GM19395 (cell line): ENCODE measurements at regions not wholly inside any gene's neighbourhood (a gene's known extent, or its start where the extent isn't known, plus 50 kb on each side); places are given as distances from the start of the nearest gene placed in this dataset.

Experiments used
- ATAC-seq: cut with Tn5 transposase; IDR thresholded peaks from one replicate; pipeline ENCODE4 v1.9.1; 2021; ENCODE audit warnings: mild to moderate bottlenecking, moderate library complexity; ENCODE audit not compliant: unreplicated experiment

- no peak for ATAC-seq
These were observed 527.2 kb downstream of the SLITRK1 start for GRCh38 chr13:83355041-83355440.

DNA sequence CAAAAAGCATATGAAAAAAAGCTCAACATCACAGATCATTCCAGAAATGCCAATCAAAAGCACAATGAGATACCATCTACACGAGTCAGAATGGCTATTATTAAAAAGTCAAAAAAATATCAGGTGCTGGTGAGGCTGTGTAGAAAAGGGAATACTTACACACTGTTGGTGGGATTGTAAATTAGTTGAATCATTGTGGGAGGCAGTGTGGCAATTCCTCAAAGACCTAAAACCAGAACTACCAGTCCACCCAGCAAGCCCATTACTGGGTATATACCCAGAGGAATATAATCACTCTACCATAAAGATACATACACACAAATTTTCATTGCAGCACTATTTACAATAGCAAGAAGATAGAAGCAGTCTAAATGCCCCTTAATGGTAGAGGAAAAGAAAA is 529.9 kb downstream of the SLITRK1 start:
- ATAC-seq, result no peak

GRCh38 chr13:83350569-83350968 is 531.7 kb downstream of the SLITRK1 start:
- no peak for ATAC-seq

DNA sequence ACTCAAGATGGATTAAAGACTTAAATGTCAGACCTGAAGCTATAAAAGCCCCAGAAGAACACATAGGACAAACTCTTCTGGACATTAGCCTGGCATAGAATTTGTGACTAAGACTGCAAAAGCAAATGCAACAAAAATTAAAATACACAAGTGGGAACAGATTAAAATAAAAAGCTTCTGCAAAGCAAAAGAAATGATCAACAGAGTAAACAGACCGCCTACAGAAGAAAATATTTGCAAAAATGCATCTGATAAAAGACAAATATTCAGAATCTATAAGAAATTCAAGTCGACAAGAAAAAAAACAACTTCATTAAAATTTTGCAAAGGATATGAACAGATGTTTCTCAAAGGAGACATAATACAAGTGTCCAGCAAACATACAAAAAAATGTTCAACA is 537.8 kb downstream of the SLITRK1 start:
- no peak for ATAC-seq

- ATAC-seq, result no peak
These were observed 542.1 kb downstream of the SLITRK1 start for GRCh38 chr13:83340170-83340569.

GRCh38 chr13:83333614-83334388 is 548.5 kb downstream of the SLITRK1 start:
- ATAC-seq, result no peak

- ATAC-seq, result no peak
These were observed 549.5 kb downstream of the SLITRK1 start for GRCh38 chr13:83332751-83333150.

- ATAC-seq, result no peak
These were observed 555.2 kb downstream of the SLITRK1 start for GRCh38 chr13:83327091-83327490.

- ATAC-seq, result no peak
These were observed 557.0 kb downstream of the SLITRK1 start for GRCh38 chr13:83325125-83325853.

DNA sequence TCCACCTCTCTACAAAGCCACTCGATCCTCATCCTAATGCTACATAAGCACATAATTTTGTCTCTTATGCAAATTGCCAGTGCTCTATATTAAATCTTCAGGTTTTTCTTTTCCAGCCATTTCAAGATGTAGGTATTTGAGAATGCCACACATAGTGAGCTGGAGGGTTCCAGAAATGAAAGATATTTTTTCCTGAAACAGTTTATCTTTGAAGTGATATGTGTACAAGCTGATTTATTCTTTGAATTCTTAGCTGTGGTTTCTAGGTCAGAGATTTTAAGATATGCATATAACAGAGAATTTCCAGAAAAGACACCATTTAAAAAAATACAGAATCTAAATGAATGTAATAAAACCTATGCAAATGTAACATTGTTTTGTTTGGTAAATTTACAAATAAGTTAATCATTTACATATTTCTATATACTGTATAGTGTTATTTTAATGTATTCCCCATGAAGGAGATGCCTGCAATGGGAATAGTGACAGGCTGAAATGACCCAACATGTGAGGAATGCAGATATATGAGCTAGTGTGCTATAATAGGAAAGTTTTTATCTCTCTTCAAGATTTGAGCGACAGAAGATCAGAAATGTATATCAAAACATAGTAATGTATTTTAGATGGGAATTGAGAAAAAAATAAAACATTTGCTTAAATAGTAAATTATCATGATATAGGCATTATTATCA is 570.2 kb downstream of the SLITRK1 start:
- no peak for ATAC-seq

GRCh38 chr13:83298617-83299016 is 583.7 kb downstream of the SLITRK1 start:
- no peak for ATAC-seq

GRCh38 chr13:83297586-83298290 is 584.5 kb downstream of the SLITRK1 start:
- ATAC-seq, result no peak

GRCh38 chr13:83295686-83296085 is 586.6 kb downstream of the SLITRK1 start:
- no peak for ATAC-seq

- ATAC-seq, result no peak
These were observed 595.5 kb downstream of the SLITRK1 start for GRCh38 chr13:83286737-83287136.

DNA sequence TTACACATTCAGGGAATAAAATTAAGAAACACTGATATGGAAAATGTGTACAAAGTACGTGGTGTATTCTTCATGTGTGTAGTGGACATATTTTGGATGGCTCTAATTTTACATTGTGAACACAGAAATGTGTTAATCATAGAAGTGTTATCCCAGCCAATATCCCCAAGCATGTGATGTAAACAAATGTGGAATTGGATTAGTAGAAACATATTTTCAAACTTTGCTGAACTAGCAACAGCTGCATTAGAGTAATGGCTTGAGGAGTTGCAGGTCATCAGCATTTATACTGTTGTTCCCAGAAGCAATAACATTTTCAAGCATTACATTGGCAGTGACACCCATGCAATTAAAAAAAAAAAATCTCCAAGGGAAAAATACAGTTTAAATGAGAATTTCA is 600.6 kb downstream of the SLITRK1 start:
- no peak for ATAC-seq

- ATAC-seq, result no peak
These were observed 607.6 kb downstream of the SLITRK1 start for GRCh38 chr13:83274679-83275078.

- ATAC-seq, result no peak
These were observed 609.5 kb downstream of the SLITRK1 start for GRCh38 chr13:83272652-83273240.

GRCh38 chr13:83272076-83272475 is 610.2 kb downstream of the SLITRK1 start:
- ATAC-seq, result no peak

DNA sequence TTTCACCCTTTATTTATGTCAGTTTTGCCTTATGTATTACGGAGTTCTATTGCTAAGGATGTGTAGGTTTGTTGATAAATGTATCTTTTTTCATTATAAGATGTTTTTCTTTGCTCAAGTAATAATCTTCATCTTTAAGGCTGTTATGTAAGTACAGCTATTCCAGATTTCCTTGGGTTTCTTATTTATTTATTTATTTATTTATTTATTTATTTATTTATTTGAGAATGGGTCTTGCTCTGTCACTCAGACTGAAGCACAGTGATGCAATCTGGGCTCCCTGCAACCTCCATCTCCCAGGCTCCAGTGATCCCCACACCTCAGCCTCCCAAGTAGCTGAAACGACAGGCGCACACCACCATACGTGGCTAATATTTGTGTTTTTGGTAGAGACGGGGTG is 617.0 kb downstream of the SLITRK1 start:
- ATAC-seq, result no peak

GRCh38 chr13:83248751-83249150 is 633.5 kb downstream of the SLITRK1 start:
- no peak for ATAC-seq

DNA sequence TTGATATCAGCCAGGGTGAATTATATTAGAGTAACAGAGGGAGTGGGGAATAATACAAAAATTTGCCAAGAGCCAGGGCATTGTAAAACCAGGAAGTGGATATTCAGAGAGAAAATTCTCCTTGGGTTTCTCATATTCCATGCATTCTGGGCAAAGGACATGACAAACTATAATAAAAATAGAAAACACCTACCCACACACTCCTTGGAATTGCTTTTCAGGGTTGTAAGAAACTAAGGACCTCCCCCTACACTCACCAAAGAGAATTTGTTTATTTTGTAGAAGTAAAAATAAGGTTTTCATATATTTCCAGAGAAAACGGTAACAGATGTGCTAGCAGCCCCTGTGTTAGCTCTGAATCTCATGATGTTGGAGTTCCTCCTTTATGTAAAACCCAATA is 649.6 kb downstream of the SLITRK1 start:
- ATAC-seq, result no peak
